NCI-H82 treated with DMSO at 0.1 percent for 48 hours (cell line): ENCODE measurements at regions not wholly inside any gene's neighbourhood (a gene's known extent, or its start where the extent isn't known, plus 50 kb on each side); places are given as distances from the start of the nearest gene placed in this dataset.

ENCODE experiments used
- DNase-seq: peaks from one replicate; lab custom pipeline; 2025; ENCODE audit not compliant: unreplicated experiment; lab: John Stamatoyannopoulos, UW

DNA sequence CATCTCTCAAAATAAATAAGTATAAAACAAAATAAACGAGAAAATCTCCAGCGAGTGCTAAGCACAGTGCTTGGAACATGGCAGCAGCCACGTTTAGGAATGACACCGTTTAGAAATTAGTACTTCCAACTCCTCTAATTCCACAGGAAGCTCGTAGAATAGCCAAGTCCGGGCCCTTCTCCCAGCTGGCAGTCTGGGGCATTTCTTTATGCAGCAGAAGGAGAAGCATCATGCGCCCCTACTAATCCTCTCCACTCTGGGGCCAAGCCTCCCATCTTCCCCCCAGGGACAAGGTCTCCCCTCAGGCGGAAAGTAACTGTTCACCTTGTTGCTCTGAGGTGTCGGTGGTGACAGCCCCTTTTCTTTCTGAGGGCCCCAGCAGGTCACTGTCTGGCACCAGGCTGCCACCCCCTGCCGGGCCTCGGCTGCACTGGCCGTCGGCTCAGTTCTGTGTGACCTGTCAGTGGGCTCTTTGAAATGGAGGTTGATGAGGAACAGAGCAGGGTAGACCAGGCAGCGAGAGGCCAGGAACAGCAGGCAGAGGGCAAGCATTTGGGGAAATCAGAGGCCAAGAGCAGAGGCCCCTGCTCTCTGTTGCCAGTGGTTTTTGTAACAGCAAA is 113.5 kb upstream of the WWC1 start:
- DNase-seq = no peak

DNA sequence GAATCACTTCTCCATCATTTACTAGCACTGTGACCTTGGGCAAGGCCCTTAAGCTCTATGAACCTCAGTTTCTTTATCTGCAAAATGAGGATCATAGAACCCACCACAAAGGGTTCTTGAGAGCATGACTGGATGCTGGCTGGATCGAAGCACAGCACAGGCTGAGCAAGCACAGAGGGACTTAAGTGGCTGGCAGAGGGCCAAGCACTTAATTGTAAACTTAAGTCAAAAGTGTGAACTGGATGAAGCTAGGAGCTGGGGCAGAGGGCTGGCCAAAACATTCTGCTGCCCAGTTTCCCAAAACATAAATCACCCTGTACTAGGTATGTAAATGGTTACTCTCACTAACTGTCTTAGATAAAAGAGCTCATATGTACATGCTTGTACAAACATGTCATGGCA is 112.3 kb upstream of the WWC1 start:
- DNase-seq = peak; percentile 22

DNA sequence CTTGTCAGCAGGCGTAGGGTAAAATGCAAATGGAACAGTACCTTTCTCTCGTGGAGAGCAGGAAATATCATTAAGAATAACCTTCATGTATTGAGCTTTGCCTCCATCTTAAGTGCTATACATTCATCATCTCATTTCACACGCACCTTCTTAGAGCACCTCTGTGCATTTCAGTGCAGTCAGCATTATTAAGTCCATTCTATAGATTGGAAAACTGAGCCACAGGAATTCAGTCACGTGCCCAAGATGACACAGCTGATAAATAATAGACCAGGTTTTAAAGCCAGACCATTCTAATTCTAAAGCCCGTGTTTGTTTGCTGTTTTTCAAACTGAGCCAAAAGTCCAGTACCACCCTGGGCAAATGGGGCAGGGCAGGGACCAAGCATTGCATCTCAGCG is 109.2 kb upstream of the WWC1 start:
- DNase-seq = no peak

DNA sequence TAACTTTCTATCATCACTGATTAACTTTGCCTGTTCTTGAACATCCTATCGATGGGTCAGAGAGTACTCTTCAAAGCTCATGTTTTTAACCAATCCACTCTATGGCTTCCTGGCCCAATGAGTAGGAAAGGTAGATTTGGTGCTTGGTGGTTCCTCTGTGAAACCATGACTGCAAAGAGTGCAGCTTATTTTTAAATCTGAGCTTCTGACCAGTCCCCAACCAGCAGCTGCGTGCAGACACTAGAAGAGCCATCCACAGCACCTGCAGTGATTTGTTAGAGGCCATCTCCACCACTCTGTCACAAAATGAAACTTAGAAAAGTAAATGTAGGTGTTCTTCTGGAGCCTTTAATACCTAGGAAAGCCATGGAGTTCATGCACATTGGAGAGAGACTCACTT is 107.3 kb upstream of the WWC1 start:
- DNase-seq = no peak

DNA sequence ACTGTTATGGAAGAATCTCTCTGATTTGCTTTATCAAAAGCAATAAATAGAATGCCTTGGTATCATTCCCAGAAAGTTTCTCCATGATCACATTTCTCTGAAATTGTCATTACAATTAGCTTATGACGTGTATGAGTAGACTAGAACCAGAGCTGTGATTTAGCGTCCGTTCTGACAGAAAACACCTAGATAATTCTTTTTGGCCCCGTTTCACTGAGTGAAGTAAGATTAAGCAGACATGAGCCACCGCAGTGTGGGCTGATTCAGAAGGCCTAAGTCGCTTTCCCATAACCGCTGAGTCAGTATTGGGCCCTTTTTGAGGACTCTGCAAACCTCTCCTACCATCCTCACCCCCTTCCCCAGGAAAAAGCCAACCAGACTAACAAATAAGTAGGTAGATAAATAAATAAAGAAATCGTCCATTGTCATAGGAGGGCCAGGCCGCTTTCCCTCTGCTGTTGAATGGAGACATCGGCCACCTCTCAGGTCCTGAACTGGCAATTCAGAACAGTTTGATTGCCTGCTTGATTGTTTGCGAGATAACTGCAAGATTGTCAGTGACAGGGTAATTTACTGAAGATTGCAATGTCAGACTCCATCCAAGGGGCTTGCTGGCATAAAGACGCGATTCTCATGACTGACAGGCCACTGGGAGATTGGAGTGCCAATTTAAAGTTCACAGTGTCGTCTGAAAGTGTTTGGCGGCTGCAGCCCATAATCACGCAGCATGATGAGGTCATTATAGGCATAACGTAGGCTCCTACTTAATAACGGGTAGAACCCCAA is 105.0 kb upstream of the WWC1 start:
- DNase-seq = no peak

DNA sequence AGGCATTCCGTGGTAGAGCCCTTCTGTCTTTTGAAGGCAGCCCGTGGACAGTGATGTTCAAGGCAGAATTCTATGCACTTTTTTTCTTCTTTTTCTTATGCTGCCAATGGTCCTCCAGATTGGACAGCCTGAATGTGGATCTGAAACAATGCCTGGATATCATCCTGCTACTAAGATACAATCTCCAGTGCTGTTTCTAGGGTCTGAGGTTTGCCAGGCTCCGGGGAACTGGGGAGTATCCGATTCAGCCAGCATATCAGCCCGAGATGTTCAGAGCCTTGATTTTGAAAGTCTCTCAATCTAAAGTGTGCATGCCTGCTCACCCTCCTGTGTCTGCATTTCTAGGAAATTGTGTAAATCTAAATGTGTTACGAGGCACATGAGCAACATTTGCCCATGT is 103.8 kb upstream of the WWC1 start:
- DNase-seq = no peak

DNA sequence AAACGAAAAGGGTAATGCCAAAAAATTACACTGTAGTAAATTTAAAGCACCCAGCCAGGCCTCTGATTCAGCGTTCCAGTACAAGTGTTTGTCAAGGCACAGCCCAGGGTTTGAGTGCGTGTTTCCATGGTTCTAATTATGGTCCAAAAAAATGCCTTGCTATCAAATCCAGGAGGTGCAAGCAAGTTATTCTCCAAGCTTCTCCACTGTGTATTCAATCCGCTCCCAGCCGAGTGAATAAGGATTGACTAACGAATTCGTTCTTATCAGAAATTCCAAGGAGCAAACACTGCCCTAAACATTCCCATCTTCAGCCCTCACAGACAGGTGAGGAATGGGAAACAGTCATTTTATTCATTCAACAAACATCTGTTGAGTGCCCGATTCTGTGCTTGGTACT is 103.3 kb upstream of the WWC1 start:
- DNase-seq = no peak

DNA sequence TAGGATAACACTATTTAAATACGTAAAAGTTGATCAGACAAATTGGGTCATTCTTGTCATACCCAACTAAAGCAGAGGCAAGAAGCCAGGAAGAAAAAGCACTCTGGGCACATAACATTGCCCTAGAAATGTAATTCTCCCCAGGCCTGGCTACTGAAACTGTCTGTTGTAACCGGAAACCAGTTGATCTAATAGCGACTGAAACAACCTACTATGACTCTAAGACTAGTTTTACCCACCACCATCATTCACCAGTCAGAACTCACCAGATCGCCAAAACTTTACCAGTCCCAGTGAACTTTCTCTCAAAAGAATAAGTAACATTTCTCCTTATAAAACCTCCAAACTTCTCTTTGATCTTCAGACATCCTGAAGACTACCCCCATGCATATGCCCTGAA is 99.3 kb upstream of the WWC1 start:
- no peak for DNase-seq

DNA sequence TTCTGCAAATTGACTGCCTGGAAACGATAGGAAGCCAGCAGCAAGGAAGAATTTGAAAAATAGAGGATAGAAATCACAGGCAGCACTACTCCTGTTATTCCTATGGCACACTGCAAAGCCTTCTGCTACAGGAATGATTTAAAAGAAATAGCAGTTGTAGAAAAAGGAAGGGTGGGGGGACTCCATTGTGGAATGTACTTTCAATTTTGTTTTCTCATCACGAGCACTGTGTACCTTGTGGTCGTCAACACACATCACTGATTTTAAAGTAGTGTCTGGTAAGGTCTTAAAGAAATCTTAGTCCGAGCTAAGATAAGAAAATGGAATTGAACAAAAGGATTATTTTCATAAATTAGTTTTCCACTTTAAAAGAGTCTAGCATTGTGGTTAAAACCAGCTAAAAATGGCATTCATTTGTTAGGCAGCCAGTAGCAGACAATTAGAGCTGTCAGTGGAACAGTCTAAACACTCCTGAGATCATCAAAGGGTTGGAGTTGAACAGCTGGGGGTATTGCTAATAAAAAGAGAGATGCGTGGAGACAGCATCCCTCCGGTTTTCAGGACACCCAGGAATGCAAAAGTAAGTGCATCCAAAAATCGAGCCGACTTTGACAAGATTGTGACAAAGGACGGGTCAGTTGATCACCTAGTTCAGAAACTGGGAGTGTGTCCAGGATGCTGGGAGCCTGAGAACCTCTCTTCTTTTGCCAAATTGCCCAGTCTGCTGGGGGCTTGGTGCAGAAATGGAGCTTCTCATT is 97.8 kb upstream of the WWC1 start:
- no peak for DNase-seq

DNA sequence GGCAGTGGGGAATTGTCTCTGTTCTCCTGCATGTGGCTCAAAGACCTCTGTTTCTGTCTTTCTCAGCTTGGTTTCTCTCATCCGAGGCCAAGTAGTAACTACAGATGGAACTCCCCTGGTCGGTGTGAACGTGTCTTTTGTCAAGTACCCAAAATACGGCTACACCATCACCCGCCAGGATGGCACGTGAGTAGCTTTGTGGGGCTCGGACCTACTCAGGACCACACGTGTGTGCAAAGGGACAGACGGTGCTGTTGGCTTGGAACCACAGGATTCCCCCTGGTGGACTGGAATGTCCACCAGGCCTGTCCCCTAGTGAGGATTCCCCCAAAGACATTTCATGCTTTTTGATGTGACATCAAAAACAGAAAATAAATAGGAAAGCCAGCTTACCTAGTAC is 96.3 kb upstream of the WWC1 start:
- DNase-seq = no peak

DNA sequence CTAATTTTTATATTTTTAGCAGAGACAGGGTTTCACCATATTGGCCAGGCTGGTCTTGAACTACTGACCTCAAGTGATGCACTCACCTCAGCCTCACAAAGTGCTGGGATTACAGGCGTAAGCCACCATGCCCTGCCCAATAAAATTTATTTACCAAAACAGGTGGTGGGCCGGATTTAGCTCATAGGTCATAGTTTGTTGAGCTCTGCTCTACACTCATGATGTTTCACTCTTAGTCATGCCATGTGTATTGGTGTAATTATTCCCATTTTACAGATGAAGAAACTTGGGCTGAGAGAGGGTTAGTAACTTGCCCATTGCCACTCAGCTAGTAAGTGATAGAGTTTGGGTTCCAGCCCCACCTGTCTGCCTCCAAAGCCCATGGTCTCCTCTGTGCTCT is 93.1 kb upstream of the WWC1 start:
- no peak for DNase-seq

DNA sequence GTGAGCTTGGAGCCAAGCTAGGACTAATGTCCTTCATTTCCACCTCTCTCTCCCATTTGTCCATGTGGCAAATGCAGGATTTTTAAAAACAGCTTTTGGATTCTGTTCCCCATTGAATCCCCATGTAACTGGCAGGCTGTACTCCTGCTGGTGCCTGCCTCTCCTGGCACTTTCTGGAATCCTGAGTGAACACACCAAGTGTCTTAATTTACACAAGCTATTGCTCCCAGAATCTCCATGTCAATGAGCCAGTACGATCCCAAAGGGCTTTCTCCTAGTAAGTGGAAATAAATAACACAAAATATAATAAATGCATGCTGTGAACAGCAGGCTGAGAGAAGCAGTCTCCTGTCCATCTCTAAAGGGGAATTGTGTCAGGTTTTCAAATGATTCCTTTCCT is 88.4 kb upstream of the WWC1 start:
- no peak for DNase-seq

DNA sequence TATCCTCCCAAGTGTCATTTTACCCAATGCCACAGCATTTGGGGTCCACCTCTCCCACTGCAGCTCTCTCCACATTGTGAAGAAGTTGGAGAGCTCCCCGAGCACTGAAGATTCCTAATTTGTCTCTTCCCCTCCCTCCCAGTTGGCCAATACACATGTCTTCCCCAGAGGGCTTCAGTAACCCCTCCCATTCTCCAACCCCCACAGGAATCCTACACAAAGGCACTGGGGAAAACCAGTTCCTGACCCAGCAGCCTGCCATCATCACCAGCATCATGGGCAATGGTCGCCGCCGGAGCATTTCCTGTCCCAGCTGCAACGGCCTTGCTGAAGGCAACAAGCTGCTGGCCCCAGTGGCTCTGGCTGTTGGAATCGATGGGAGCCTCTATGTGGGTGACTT is 87.3 kb upstream of the WWC1 start:
- no peak for DNase-seq

DNA sequence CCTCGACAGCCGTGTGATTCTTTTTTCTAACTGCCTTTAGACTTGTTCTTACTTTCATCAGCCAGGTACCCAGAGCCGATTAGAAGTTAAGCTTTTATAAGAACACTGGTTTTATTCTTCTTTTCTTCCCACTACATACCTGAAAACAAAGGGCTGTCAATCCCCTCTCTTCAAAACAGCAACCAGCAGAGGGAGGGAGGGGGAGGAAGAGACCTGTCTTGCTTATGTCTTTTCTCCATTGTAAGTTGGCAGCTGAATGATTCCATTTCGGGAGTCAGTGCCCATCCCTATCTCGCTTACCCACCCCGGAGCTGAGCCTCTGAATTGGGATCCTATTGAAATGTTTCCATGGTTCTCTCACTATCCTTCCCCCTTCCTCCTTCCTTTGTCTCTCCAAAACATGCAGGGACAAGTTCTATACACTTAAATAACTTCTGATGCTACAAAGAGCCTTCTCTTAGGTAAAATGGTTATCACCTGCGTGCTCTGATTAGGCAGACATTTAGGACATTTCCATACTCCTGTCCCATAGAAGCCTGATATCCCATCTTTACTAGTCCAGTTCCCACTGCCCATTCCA is 83.9 kb upstream of the WWC1 start:
- no peak for DNase-seq

DNA sequence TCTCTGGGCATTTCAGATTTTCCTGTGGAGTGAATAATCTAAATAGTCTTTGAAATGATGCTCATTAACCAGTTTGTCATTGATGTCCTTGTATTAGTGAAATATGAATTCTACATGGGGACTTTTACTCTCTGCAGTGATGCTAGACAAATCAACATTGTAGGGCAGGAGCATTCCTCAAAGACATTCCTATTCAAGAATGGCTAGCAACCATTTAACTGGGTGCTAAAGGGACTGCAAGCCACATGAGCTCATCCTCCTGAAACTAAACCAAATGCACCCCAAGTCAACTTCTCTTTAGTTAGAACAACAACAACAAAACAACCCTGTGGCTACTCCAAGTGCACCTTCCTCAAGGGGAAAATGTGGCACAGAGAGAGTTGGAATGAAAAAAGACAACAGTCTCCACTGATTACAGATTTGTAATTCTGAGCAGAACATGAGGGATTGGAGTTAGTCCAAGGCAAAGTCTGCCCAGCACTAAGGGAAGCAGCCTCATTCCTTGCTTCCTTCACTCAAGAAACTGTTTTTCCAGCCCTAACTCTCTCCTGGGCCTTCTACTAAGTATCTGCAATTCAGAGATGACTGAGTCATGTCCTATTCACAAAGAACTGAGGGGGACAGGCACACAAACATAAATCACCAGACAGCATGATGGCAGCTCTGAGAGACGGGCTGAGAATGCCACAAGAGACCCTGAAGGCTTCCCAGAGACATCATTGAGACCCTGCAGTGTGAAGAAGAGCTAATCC is 82.0 kb upstream of the WWC1 start:
- no peak for DNase-seq

DNA sequence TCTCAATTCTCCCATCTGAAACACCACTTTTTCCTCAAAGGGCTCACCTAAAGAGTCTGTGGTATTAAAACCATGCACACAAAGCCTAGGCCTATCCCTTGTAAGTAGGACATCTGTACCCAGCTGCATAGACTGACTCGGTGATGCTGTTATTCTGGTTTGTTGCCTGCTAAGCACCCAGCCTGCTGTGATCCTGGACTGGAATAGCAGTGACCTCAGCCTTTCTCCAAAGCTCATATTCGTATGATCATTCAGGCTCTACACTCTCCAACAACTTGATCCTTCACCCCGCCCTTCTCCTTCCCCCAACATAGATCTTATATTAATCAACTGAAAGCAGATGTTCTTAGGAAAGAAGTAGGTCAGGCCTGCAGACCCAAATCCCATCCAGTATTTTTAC is 81.4 kb upstream of the WWC1 start:
- DNase-seq = no peak

DNA sequence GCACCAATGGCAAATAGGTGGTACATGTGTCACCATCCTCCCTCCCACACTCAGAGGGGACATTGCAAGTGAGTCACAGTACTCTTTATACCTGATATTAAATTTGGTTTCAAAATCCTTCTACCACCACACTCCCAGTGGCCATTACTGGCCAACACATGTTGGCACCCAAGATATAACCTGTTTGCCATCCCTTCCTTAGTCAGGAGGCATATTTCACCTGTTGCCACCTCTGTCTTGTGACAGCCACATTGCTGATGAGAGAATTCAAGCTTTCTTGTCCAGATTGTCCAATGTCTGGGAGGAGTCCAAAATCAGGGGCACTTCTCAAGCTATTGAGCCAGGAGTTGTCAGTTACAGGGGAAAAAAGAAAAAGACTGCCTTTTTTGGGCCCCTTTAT is 80.2 kb upstream of the WWC1 start:
- DNase-seq = no peak

DNA sequence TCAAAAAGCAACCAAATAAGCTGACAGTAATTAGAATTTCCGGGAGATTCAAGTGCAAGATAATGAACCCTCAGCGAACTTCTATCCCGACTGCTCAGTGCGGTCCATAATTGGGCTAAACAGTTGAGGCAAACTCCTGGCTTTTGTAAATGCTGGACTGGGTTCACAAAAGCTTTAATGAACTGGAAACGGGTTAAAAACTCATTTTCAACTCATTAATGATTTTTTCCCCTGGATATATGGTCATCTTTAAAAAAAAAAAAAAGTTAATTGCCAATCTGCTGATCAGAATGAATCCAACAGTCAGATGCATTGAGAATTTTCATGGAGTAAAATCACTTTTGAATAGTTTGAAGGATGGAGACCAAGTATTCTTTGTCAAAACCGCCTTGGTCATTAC is 79.5 kb upstream of the WWC1 start:
- no peak for DNase-seq

DNA sequence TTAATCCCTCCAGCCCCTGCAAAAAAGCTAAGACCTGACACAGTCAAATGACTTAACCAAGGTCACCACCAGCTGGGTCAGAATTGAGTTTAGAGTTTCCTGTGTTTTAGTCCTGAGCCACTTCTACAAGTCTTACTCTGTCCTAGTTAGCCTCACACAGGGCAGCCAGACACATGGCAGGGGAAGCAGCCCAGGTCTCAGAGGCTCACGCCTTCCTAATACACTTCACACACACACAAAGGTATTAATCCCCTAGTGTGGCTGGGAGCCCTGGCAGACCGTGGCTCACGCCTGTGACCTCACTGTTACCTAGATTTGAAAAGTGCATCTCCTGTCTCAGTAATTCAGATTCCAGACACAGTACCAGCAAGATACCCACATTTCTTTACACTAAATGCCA is 77.4 kb upstream of the WWC1 start:
- DNase-seq = no peak

DNA sequence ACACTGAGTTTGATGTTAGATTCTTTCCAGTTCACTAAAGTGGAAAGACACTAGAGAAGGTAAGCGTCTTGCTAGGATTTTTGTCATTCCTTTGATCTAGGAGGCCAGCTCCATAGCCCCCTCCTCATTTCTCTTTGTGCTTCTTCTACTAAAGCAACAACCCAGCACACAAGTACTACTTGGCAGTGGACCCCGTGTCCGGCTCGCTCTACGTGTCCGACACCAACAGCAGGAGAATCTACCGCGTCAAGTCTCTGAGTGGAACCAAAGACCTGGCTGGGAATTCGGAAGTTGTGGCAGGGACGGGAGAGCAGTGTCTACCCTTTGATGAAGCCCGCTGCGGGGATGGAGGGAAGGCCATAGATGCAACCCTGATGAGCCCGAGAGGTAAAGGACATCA is 76.6 kb upstream of the WWC1 start:
- no peak for DNase-seq

DNA sequence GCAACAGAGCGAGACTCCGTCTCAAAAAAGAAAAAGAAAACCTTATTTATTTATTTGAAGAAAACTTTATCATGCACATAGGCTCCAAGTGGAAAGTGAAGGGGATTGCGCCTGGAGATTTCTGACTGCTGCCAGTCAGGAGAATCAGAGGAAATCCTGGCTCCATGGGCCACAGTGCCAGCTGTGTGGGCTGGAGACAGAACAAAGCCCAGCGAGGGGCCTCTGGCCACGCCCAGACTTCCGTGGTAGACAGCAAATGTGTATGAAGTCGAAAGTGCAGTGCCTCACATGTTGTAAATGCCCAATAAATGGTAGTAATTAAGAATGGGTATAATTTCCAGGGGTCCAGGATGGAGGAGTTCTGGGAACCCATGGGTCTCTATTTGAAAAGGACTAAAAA is 75.8 kb upstream of the WWC1 start:
- DNase-seq = no peak
